Mammary epithelial cell (primary cell): ENCODE measurements at regions not wholly inside any gene's neighbourhood (a gene's known extent, or its start where the extent isn't known, plus 50 kb on each side); places are given as distances from the start of the nearest gene placed in this dataset.

Experiments used
- CTCF ChIP-seq, 2 donors: IDR thresholded peaks in 1 of 2; conservative IDR thresholded peaks in 1 of 2; 2 replicates each; pipeline ENCODE4 v1.5.1; 2011 to 2012; ENCODE audit warnings: inconsistent platforms in 2 of 2, low read length in 2 of 2, mild to moderate bottlenecking in 2 of 2, control low read depth in 1 of 2, low read depth in 1 of 2; ENCODE audit not compliant: insufficient read depth in 1 of 2; ENCODE audit errors: extremely low read depth in 1 of 2
- EZH2 ChIP-seq: IDR thresholded peaks from 2 replicates; pipeline ENCODE4 v1.6.1; 2012; ENCODE audit warnings: low read length, inconsistent platforms, borderline replicate concordance

- TF ChIP-seq CTCF (conservative IDR thresholded peaks at IDR 0.05 in 1 of 2, IDR thresholded peaks at IDR 0.05 in 1 of 2; ENCODE audit: extremely low read depth in 1 of 2, insufficient read depth in 1 of 2, low read depth in 1 of 2, low read length in 2 of 2) (peak in 1 of 2 donors; percentile 21), EZH2 (no peak)
Observed at GRCh38 chr3:33954956-33955355, 156.5 kb downstream of the PDCD6IP start.
